H9 (cell line): ENCODE measurements at regions not wholly inside any gene's neighbourhood (a gene's known extent, or its start where the extent isn't known, plus 50 kb on each side); places are given as distances from the start of the nearest gene placed in this dataset.

Experiments used
- DNase-seq: peaks from one replicate; pipeline ENCODE4 v3.0.0-alpha.2; 2017
- H2AFZ ChIP-seq: one replicate; pipeline ENCODE4 v1.6.1; 2013; ENCODE audit warnings: mild to moderate bottlenecking, low read length, control low read depth, moderate library complexity
- H2AK5ac ChIP-seq: 2 replicates; pipeline ENCODE4 v1.6.1; 2013; ENCODE audit warnings: low read length, control low read depth, mixed read lengths; ENCODE audit not compliant: insufficient read length
- H2BK120ac ChIP-seq: one replicate; pipeline ENCODE4 v1.6.1; 2013; ENCODE audit warnings: low read depth, mild to moderate bottlenecking, low read length, control low read depth, inconsistent platforms; ENCODE audit not compliant: poor library complexity, severe bottlenecking
- H2BK12ac ChIP-seq: 2 replicates; pipeline ENCODE4 v1.6.1; 2013; ENCODE audit warnings: low read length, control low read depth, mixed read lengths, low read depth; ENCODE audit not compliant: insufficient read length
- H2BK15ac ChIP-seq: 2 replicates; pipeline ENCODE4 v1.6.1; 2013; ENCODE audit warnings: low read depth, low read length, control low read depth
- H2BK20ac ChIP-seq: one replicate; pipeline ENCODE4 v1.6.1; 2013; ENCODE audit warnings: low read depth, mild to moderate bottlenecking, low read length, control low read depth, inconsistent platforms; ENCODE audit not compliant: poor library complexity, severe bottlenecking
- H2BK5ac ChIP-seq: 2 replicates; pipeline ENCODE4 v1.6.1; 2013; ENCODE audit warnings: low read length, control low read depth, mixed read lengths; ENCODE audit not compliant: insufficient read length
- H3K14ac ChIP-seq: 2 replicates; pipeline ENCODE4 v1.6.1; 2013; ENCODE audit warnings: low read length, control low read depth; ENCODE audit not compliant: insufficient read depth
- H3K18ac ChIP-seq: 2 replicates; pipeline ENCODE4 v1.6.1; 2013; ENCODE audit warnings: low read depth, mild to moderate bottlenecking, mixed read lengths, low read length, control low read depth; ENCODE audit not compliant: insufficient read length
- H3K23ac ChIP-seq: 2 replicates; pipeline ENCODE4 v1.6.1; 2013; ENCODE audit warnings: low read length, control low read depth, mixed read lengths, low read depth; ENCODE audit not compliant: insufficient read length
- H3K23me2 ChIP-seq: 2 replicates; pipeline ENCODE4 v1.6.1; 2013; ENCODE audit warnings: low read depth, mild to moderate bottlenecking, mixed read lengths, low read length, control low read depth; ENCODE audit not compliant: insufficient read length, poor library complexity, severe bottlenecking
- H3K27ac ChIP-seq: 2 replicates; pipeline ENCODE4 v1.5.1; 2013; ENCODE audit warnings: low read length, control low read depth, mixed read lengths, low read depth; ENCODE audit not compliant: insufficient read length
- H3K27me3 ChIP-seq: 2 replicates; pipeline ENCODE4 v1.6.1; 2013; ENCODE audit warnings: low read length, control low read depth, inconsistent platforms; ENCODE audit not compliant: insufficient read depth
- H3K4ac ChIP-seq: 2 replicates; pipeline ENCODE4 v1.6.1; 2013; ENCODE audit warnings: low read depth, mild to moderate bottlenecking, control low read depth, inconsistent platforms, low read length, moderate library complexity
- H3K4me1 ChIP-seq: 2 replicates; pipeline ENCODE4 v1.6.1; 2013; ENCODE audit warnings: low read length, control low read depth, inconsistent platforms; ENCODE audit not compliant: insufficient read depth
- H3K4me2 ChIP-seq: 2 replicates; pipeline ENCODE4 v1.6.1; 2013; ENCODE audit warnings: low read length, control low read depth, mixed read lengths; ENCODE audit not compliant: insufficient read length, insufficient read depth
- H3K56ac ChIP-seq: 2 replicates; pipeline ENCODE4 v1.6.1; 2013; ENCODE audit warnings: low read depth, mild to moderate bottlenecking, mixed read lengths, low read length, control low read depth; ENCODE audit not compliant: insufficient read length
- H3K79me1 ChIP-seq: 2 replicates; pipeline ENCODE4 v1.6.1; 2013; ENCODE audit warnings: low read depth, mild to moderate bottlenecking, moderate library complexity, low read length, control low read depth, inconsistent platforms; ENCODE audit not compliant: insufficient read depth, poor library complexity, severe bottlenecking
- H3K79me2 ChIP-seq: 2 replicates; pipeline ENCODE4 v1.6.1; 2013; ENCODE audit warnings: low read length, control low read depth, inconsistent platforms; ENCODE audit not compliant: insufficient read depth
- H3K9ac ChIP-seq: 2 replicates; pipeline ENCODE4 v1.6.1; 2013; ENCODE audit warnings: low read length, control low read depth, mixed read lengths; ENCODE audit not compliant: insufficient read length; ENCODE audit errors: extremely low read depth
- H3K9me3 ChIP-seq: one replicate; pipeline ENCODE4 v1.6.1; 2013; ENCODE audit warnings: low read depth, low read length, inconsistent platforms; ENCODE audit not compliant: control insufficient read depth
- H3T11ph ChIP-seq: one replicate; pipeline ENCODE4 v1.6.1; 2013; ENCODE audit warnings: mild to moderate bottlenecking, low read length, control low read depth, inconsistent platforms
- H4K20me1 ChIP-seq: one replicate; pipeline ENCODE4 v1.6.1; 2013; ENCODE audit not compliant: control insufficient read depth, insufficient read length, insufficient read depth
- H4K5ac ChIP-seq: 2 replicates; pipeline ENCODE4 v1.6.1; 2013; ENCODE audit warnings: low read depth, mild to moderate bottlenecking, mixed read lengths, low read length, control low read depth; ENCODE audit not compliant: insufficient read length
- H4K8ac ChIP-seq: replicated peaks from 2 replicates; pipeline ENCODE4 v1.6.1; 2013; ENCODE audit warnings: low read length, control low read depth, mixed read lengths, low read depth; ENCODE audit not compliant: insufficient read length
- H4K91ac ChIP-seq: 2 replicates; pipeline ENCODE4 v1.6.1; 2013; ENCODE audit warnings: low read depth, mild to moderate bottlenecking, moderate library complexity, mixed read lengths, low read length, control low read depth; ENCODE audit not compliant: insufficient read length
- H3K27ac Mint-ChIP-seq, 3 experiments: 2 replicates in 2 of 3; 3 replicates in 1 of 3; pipeline ENCODE4 v1.8.0; 2020 to 2021; ENCODE audit warnings: mixed read lengths in 3 of 3, mild to moderate bottlenecking in 1 of 3, moderate library complexity in 1 of 3
- H3K27me3 Mint-ChIP-seq: 2 replicates; pipeline ENCODE4 v1.8.0; 2021; ENCODE audit warnings: low read depth, mild to moderate bottlenecking, moderate library complexity, mixed read lengths
- H3K36me3 Mint-ChIP-seq, 3 experiments: 2 replicates in 2 of 3; 3 replicates in 1 of 3; pipeline ENCODE4 v1.8.0; 2020 to 2021; ENCODE audit warnings: low read depth in 3 of 3, mixed read lengths in 3 of 3; ENCODE audit not compliant: insufficient read depth in 1 of 3
- H3K4me1 Mint-ChIP-seq, 2 experiments: 2 replicates each; pipeline ENCODE4 v1.8.0; 2020; ENCODE audit warnings: mixed read lengths in 2 of 2
- H3K4me3 Mint-ChIP-seq, 2 experiments: 2 replicates in 1 of 2; 3 replicates in 1 of 2; pipeline ENCODE4 v1.8.0; 2020 to 2021; ENCODE audit warnings: mild to moderate bottlenecking in 2 of 2, mixed read lengths in 2 of 2, moderate library complexity in 1 of 2
- H3K9me3 Mint-ChIP-seq, 2 experiments: 2 replicates in 1 of 2; 3 replicates in 1 of 2; pipeline ENCODE4 v1.8.0; 2020; ENCODE audit warnings: mild to moderate bottlenecking in 2 of 2, mixed read lengths in 2 of 2, moderate library complexity in 1 of 2
- CTCF ChIP-seq: fragments of 200-600 bp; sonication (generic); conservative IDR thresholded peaks from 3 replicates; pipeline ENCODE4 v1.8.0; 2021; ENCODE audit warnings: antibody characterized with exemption, mild to moderate bottlenecking
- WGBS: extraction: QIAGEN DNeasy Blood & Tissue Kit; methylation state at CpG from one replicate; pipeline ENCODE4 v1.1.7; 2013; ENCODE audit warnings: missing lambda C conversion rate, low lambda C conversion rate, mixed read lengths; ENCODE audit not compliant: insufficient read length; ENCODE audit errors: extremely low coverage; 5-methylcytosine and 5-hydroxymethylcytosine counted together

GRCh38 chr5:33379757-33380156 is 61.0 kb upstream of the TARS1 start:
- no peak overlapping the region for H4K5ac ChIP-seq
- no peak overlapping the region for H3K4me3 Mint-ChIP-seq
- no peak overlapping the region for H2BK12ac ChIP-seq
- peaks cover 4% of the 10 kb centered on the region for H3K9me3 ChIP-seq
- H3K4me1 ChIP-seq = no peaks in the 10 kb centered on the region
- H2BK5ac ChIP-seq = no peak overlapping the region
- no peak overlapping the region for H4K91ac ChIP-seq
- peak; percentile 92 for TF ChIP-seq CTCF
- H3K14ac ChIP-seq = no peak overlapping the region
- no peaks in the 10 kb centered on the region for H3K27me3 ChIP-seq
- no peak overlapping the region for H3T11ph ChIP-seq
- H2AFZ ChIP-seq = no peak overlapping the region
- DNase-seq = peak; percentile 64
- H4K8ac ChIP-seq = no peak overlapping the region
- peaks cover 10 to 17% of the 10 kb centered on the region in 2 experiments for H3K9me3 Mint-ChIP-seq
- no peaks in the 10 kb centered on the region for H3K23me2 ChIP-seq
- peaks cover 2% of the 10 kb centered on the region; the same call in 1 of the 2 replicates for H3K27me3 Mint-ChIP-seq
- no peak overlapping the region for H3K4ac ChIP-seq
- H2BK120ac ChIP-seq = no peak overlapping the region
- H3K23ac ChIP-seq = no peak overlapping the region
- H3K27ac ChIP-seq = no peak overlapping the region
- peaks cover 0 to 3% of the 10 kb centered on the region in 2 experiments; a peak in 1 of 4 replicates for H3K4me1 Mint-ChIP-seq
- no peaks in the 10 kb centered on the region for H4K20me1 ChIP-seq
- no peak overlapping the region for H3K18ac ChIP-seq
- no peak overlapping the region for H2BK15ac ChIP-seq
- no peaks in the 10 kb centered on the region for H3K79me2 ChIP-seq
- WGBS = no CpG with 5 or more reads among the region's 10 CpGs
- no peak overlapping the region for H2BK20ac ChIP-seq
- no peaks in the 10 kb centered on the region for H3K79me1 ChIP-seq
- H2AK5ac ChIP-seq = no peak overlapping the region
- H3K56ac ChIP-seq = no peak overlapping the region
- H3K9ac ChIP-seq = no peak overlapping the region
- H3K27ac Mint-ChIP-seq = peak overlapping the region in 1 of 3 experiments; percentile 25; a peak in 1 of 7 replicates
- no peak overlapping the region for H3K4me2 ChIP-seq
- H3K36me3 Mint-ChIP-seq = peaks cover 0 to 6% (median 5%) of the 10 kb centered on the region in 3 experiments; a peak in 3 of 7 replicates
